IPS-18a (cell line): ENCODE measurements at regions not wholly inside any gene's neighbourhood (a gene's known extent, or its start where the extent isn't known, plus 50 kb on each side); places are given as distances from the start of the nearest gene placed in this dataset.

Experiments
- H3K27ac ChIP-seq: one replicate; pipeline ENCODE4 v1.5.1; 2013; ENCODE audit warnings: low read length
- H3K27me3 ChIP-seq: one replicate; pipeline ENCODE4 v1.6.1; 2013; ENCODE audit warnings: mild to moderate bottlenecking, low read length; ENCODE audit not compliant: control insufficient read depth, insufficient read depth
- H3K36me3 ChIP-seq: one replicate; pipeline ENCODE4 v1.6.1; 2013; ENCODE audit warnings: low read depth, low read length; ENCODE audit not compliant: control insufficient read depth
- H3K4me1 ChIP-seq: one replicate; pipeline ENCODE4 v1.6.1; 2013; ENCODE audit warnings: low read depth, low read length; ENCODE audit not compliant: control insufficient read depth
- H3K4me3 ChIP-seq: one replicate; pipeline ENCODE4 v1.5.1; 2013; ENCODE audit warnings: low read length
- H3K9ac ChIP-seq: one replicate; pipeline ENCODE4 v1.6.1; 2013; ENCODE audit warnings: mild to moderate bottlenecking, low read length, moderate library complexity
- H3K9me3 ChIP-seq: one replicate; pipeline ENCODE4 v1.6.1; 2013; ENCODE audit warnings: low read depth, low read length; ENCODE audit not compliant: control insufficient read depth

- Histone ChIP-seq H3K9me3 (no peaks in the 10 kb centered on the region), H3K36me3 (no peaks in the 10 kb centered on the region), H3K27me3 (no peaks in the 10 kb centered on the region), H3K4me3 (no peak overlapping the region), H3K27ac (no peak overlapping the region), H3K4me1 (no peaks in the 10 kb centered on the region), H3K9ac (no peak overlapping the region)
Observed at GRCh38 chrX:97705936-97706335, 822.2 kb downstream of the RPA4 start.

GRCh38 chrX:97714072-97714471 is 830.4 kb downstream of the RPA4 start:
- Histone ChIP-seq H3K9ac (no peak overlapping the region), H3K27ac (no peak overlapping the region), H3K9me3 (no peaks in the 10 kb centered on the region), H3K27me3 (no peaks in the 10 kb centered on the region), H3K4me1 (no peaks in the 10 kb centered on the region), H3K36me3 (no peaks in the 10 kb centered on the region), H3K4me3 (no peak overlapping the region)

- H3K9ac ChIP-seq = no peak overlapping the region
- H3K27ac ChIP-seq = no peak overlapping the region
- H3K9me3 ChIP-seq = no peaks in the 10 kb centered on the region
- H3K4me3 ChIP-seq = no peak overlapping the region
- peaks cover 4% of the 10 kb centered on the region for H3K4me1 ChIP-seq
- H3K36me3 ChIP-seq = no peaks in the 10 kb centered on the region
- H3K27me3 ChIP-seq = no peaks in the 10 kb centered on the region
Observed at GRCh38 chrX:97728215-97728614, 844.5 kb downstream of the RPA4 start.

- H3K4me1 ChIP-seq = no peaks in the 10 kb centered on the region
- no peak overlapping the region for H3K9ac ChIP-seq
- H3K36me3 ChIP-seq = no peaks in the 10 kb centered on the region
- H3K27me3 ChIP-seq = no peaks in the 10 kb centered on the region
- no peak overlapping the region for H3K4me3 ChIP-seq
- no peak overlapping the region for H3K27ac ChIP-seq
- peaks cover 10% of the 10 kb centered on the region for H3K9me3 ChIP-seq
Observed at GRCh38 chrX:97740044-97740443, 856.3 kb downstream of the RPA4 start.

GRCh38 chrX:97740886-97741285 is 857.2 kb downstream of the RPA4 start:
- no peak overlapping the region for H3K9ac ChIP-seq
- H3K27me3 ChIP-seq = no peaks in the 10 kb centered on the region
- no peaks in the 10 kb centered on the region for H3K4me1 ChIP-seq
- no peak overlapping the region for H3K4me3 ChIP-seq
- H3K9me3 ChIP-seq = peaks cover 10% of the 10 kb centered on the region
- H3K36me3 ChIP-seq = no peaks in the 10 kb centered on the region
- H3K27ac ChIP-seq = no peak overlapping the region

- Histone ChIP-seq H3K36me3 (no peaks in the 10 kb centered on the region), H3K27ac (no peak overlapping the region), H3K9ac (no peak overlapping the region), H3K4me1 (no peaks in the 10 kb centered on the region), H3K9me3 (peaks cover 3% of the 10 kb centered on the region), H3K27me3 (no peaks in the 10 kb centered on the region), H3K4me3 (no peak overlapping the region)
Observed at GRCh38 chrX:97743014-97743413, 859.3 kb downstream of the RPA4 start.

- no peaks in the 10 kb centered on the region for H3K4me1 ChIP-seq
- no peak overlapping the region for H3K4me3 ChIP-seq
- H3K9ac ChIP-seq = no peak overlapping the region
- H3K27me3 ChIP-seq = no peaks in the 10 kb centered on the region
- peaks cover 3% of the 10 kb centered on the region for H3K9me3 ChIP-seq
- H3K36me3 ChIP-seq = no peaks in the 10 kb centered on the region
- no peak overlapping the region for H3K27ac ChIP-seq
Observed at GRCh38 chrX:97747346-97747745, 863.6 kb downstream of the RPA4 start.

- H3K9me3 ChIP-seq = no peaks in the 10 kb centered on the region
- no peak overlapping the region for H3K9ac ChIP-seq
- H3K4me1 ChIP-seq = no peaks in the 10 kb centered on the region
- no peak overlapping the region for H3K4me3 ChIP-seq
- no peaks in the 10 kb centered on the region for H3K36me3 ChIP-seq
- no peak overlapping the region for H3K27ac ChIP-seq
- no peaks in the 10 kb centered on the region for H3K27me3 ChIP-seq
Observed at GRCh38 chrX:97751016-97751415, 867.3 kb downstream of the RPA4 start.

GRCh38 chrX:97751735-97752134 is 868.0 kb downstream of the RPA4 start:
- Histone ChIP-seq H3K4me1 (no peaks in the 10 kb centered on the region), H3K9ac (no peak overlapping the region), H3K27me3 (no peaks in the 10 kb centered on the region), H3K36me3 (no peaks in the 10 kb centered on the region), H3K4me3 (no peak overlapping the region), H3K9me3 (no peaks in the 10 kb centered on the region), H3K27ac (no peak overlapping the region)

- no peak overlapping the region for H3K27ac ChIP-seq
- no peaks in the 10 kb centered on the region for H3K36me3 ChIP-seq
- H3K4me1 ChIP-seq = peaks cover 2% of the 10 kb centered on the region
- no peaks in the 10 kb centered on the region for H3K9me3 ChIP-seq
- no peaks in the 10 kb centered on the region for H3K27me3 ChIP-seq
- H3K9ac ChIP-seq = no peak overlapping the region
- no peak overlapping the region for H3K4me3 ChIP-seq
Observed at GRCh38 chrX:97756879-97757278, 873.2 kb downstream of the RPA4 start.

GRCh38 chrX:97763391-97763790 is 879.7 kb downstream of the RPA4 start:
- H3K36me3 ChIP-seq = no peaks in the 10 kb centered on the region
- no peaks in the 10 kb centered on the region for H3K9me3 ChIP-seq
- no peak overlapping the region for H3K27ac ChIP-seq
- H3K4me1 ChIP-seq = peaks cover 38% of the 10 kb centered on the region
- H3K27me3 ChIP-seq = no peaks in the 10 kb centered on the region
- H3K4me3 ChIP-seq = no peak overlapping the region
- no peak overlapping the region for H3K9ac ChIP-seq

GRCh38 chrX:97763981-97764380 is 880.3 kb downstream of the RPA4 start:
- Histone ChIP-seq H3K4me1 (peaks cover 38% of the 10 kb centered on the region), H3K9me3 (no peaks in the 10 kb centered on the region), H3K27me3 (no peaks in the 10 kb centered on the region), H3K4me3 (no peak overlapping the region), H3K9ac (no peak overlapping the region), H3K27ac (no peak overlapping the region), H3K36me3 (no peaks in the 10 kb centered on the region)
